Endothelial cell of umbilical vein (primary cell): ENCODE measurements at regions not wholly inside any gene's neighbourhood (a gene's known extent, or its start where the extent isn't known, plus 50 kb on each side); places are given as distances from the start of the nearest gene placed in this dataset.

Experiments used
- JUN ChIP-seq: IDR thresholded peaks from 2 replicates; pipeline ENCODE4 v1.6.1; 2011; ENCODE audit warnings: borderline replicate concordance, low read depth; ENCODE audit not compliant: insufficient read length, insufficient read depth
- POLR2AphosphoS5 ChIP-seq: IDR thresholded peaks from 2 replicates; pipeline ENCODE4 v1.6.1; 2012; ENCODE audit warnings: low read depth, mild to moderate bottlenecking, control low read depth, low read length, moderate library complexity; ENCODE audit not compliant: insufficient read depth

DNA sequence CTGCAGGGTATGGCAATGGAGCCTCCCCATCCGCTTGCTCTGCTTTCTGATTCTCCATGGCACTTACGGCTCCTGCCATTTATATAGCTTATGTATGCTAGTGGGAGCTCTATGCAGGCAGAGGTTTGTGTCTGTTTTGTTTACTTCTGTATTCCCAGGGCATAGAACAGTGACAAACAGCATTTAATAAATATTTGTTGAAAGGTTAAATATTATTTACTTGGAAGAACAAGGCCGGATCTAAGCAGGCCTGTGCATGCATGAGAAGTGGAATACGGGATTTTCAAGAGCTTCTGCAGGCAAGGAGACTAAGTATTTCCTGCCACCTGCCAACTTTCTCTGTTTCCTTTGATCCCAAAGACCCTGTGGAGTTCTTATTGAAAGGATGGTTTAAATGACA is 90.7 kb downstream of the XCL2 start:
- TF ChIP-seq JUN = no peak
- TF ChIP-seq POLR2AphosphoS5 = no peak
